ENCODE measurements at regions not wholly inside any gene's neighbourhood (a gene's known extent, or its start where the extent isn't known, plus 50 kb on each side); places are given as distances from the start of the nearest gene placed in this dataset.

DNA sequence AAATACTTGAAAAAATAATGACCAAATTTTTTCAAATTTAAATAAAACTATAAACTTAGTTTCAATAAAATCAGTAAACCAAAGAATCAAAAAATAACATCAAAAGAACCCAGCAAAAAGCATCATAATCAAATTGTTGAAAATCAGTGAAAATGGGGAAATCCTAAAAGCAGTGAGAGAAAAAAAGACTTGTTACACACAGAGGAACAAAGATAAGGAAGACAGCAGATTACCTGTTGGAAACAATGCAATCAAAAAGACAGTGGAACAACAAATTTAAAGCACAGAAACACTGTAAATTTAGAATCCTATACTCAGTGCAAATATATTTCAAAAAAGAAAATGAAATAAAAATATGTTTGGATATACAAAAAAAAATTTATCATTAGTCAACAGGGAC, 156.2 kb upstream of the LMCD1 start:
- no peak for TF ChIP-seq POLR2A (IDR thresholded peaks at IDR 0.05; ENCODE audit: low read depth, low read length)
- TF ChIP-seq CTCF (IDR thresholded peaks at IDR 0.05; ENCODE audit: extremely low read depth in 1 of 2, insufficient read depth in 1 of 2, low read depth in 1 of 2, low read length in 2 of 2): no peak
- no peak for TF ChIP-seq JUN (IDR thresholded peaks at IDR 0.05; ENCODE audit: borderline replicate concordance, insufficient read depth, insufficient read length, low read depth)
- TF ChIP-seq GATA2 (IDR thresholded peaks at IDR 0.05; ENCODE audit: insufficient read depth, insufficient read length, low read depth, low read length): no peak
- no peak for TF ChIP-seq MYC (IDR thresholded peaks at IDR 0.05; ENCODE audit: low read depth, low read length)
- no peak for TF ChIP-seq EZH2 (IDR thresholded peaks at IDR 0.05; ENCODE audit: borderline replicate concordance, low read depth, low read length, severe bottlenecking)
- TF ChIP-seq POLR2AphosphoS5 (IDR thresholded peaks at IDR 0.05; ENCODE audit: insufficient read depth, low read depth, low read length): no peak
- TF ChIP-seq MAX (IDR thresholded peaks at IDR 0.05; ENCODE audit: insufficient read depth, insufficient read length): no peak
- no peak for TF ChIP-seq FOS (IDR thresholded peaks at IDR 0.05; ENCODE audit: borderline replicate concordance, insufficient read depth, low read length)

Measured in endothelial cell of umbilical vein (primary cell).